H1 (cell line): ENCODE measurements at regions not wholly inside any gene's neighbourhood (a gene's known extent, or its start where the extent isn't known, plus 50 kb on each side); places are given as distances from the start of the nearest gene placed in this dataset.

Source experiments
- CTCF ChIA-PET: fragments of 300-600 bp; sonication (Branson Sonifier 250); formaldehyde crosslinking; loops from one replicate; lab custom pipeline; 2021; ENCODE audit not compliant: partially characterized antibody; lab: Charles Lee
- POLR2A ChIA-PET: fragments of 300-600 bp; sonication (Branson Sonifier 250); formaldehyde crosslinking; loops from one replicate; lab custom pipeline; 2021; ENCODE audit warnings: inconsistent platforms; ENCODE audit not compliant: partially characterized antibody; lab: Charles Lee
- DNase-seq, 2 experiments: peaks; one replicate each; pipeline versions ENCODE4 v3.0.0 to v3.0.0-alpha.2; 2010 to 2022; ENCODE audit warnings: low spot score in 2 of 2, low read depth in 1 of 2, mixed read lengths in 1 of 2
- FAIRE-seq: peaks from 2 replicates; lab custom pipeline; 2011; peaks lifted over from hg19 to GRCh38; lab: Jason Lieb, UNC
- H2AFZ ChIP-seq: 2 replicates; pipeline ENCODE4 v1.8.1; 2012; ENCODE audit warnings: low read length, inconsistent platforms
- H2AK5ac ChIP-seq: 2 replicates; pipeline ENCODE4 v1.6.1; 2013; ENCODE audit warnings: low read depth, low read length
- H2BK120ac ChIP-seq: replicated peaks from 2 replicates; pipeline ENCODE3; 2013; ENCODE audit warnings: low read depth, low read length, inconsistent platforms
- H2BK12ac ChIP-seq: 2 replicates; pipeline ENCODE4 v1.6.1; 2013; ENCODE audit warnings: low read depth, low read length
- H2BK15ac ChIP-seq: 2 replicates; pipeline ENCODE4 v1.6.1; 2013; ENCODE audit warnings: low read length
- H2BK20ac ChIP-seq: 2 replicates; pipeline ENCODE4 v1.6.1; 2013; ENCODE audit warnings: low read length
- H2BK5ac ChIP-seq: 2 replicates; pipeline ENCODE4 v1.6.1; 2013; ENCODE audit warnings: low read depth, low read length
- H3K14ac ChIP-seq: 2 replicates; pipeline ENCODE4 v1.6.1; 2013; ENCODE audit warnings: inconsistent platforms; ENCODE audit not compliant: insufficient read length
- H3K18ac ChIP-seq: 2 replicates; pipeline ENCODE4 v1.6.1; 2013; ENCODE audit warnings: low read length; ENCODE audit errors: extremely low read depth
- H3K23ac ChIP-seq: 2 replicates; pipeline ENCODE4 v1.6.1; 2013; ENCODE audit warnings: inconsistent platforms; ENCODE audit not compliant: insufficient read length
- H3K23me2 ChIP-seq: 2 replicates; pipeline ENCODE4 v1.6.1; 2013; ENCODE audit warnings: low read depth, low read length
- H3K27ac ChIP-seq: 2 replicates; pipeline ENCODE4 v1.6.1; 2011; ENCODE audit warnings: low read depth, low read length, inconsistent platforms
- H3K27me3 ChIP-seq, 4 experiments: replicated peaks in 1 of 4; 1 replicate in 1 of 4; 2 replicates in 3 of 4; pipeline versions ENCODE4 v1.6.1 to v1.8.1; 2011 to 2013; ENCODE audit warnings: low read length in 3 of 4, mild to moderate bottlenecking in 3 of 4, inconsistent platforms in 2 of 4, mixed read lengths in 2 of 4, moderate library complexity in 1 of 4; ENCODE audit not compliant: control insufficient read depth in 3 of 4, insufficient read depth in 3 of 4; ENCODE audit errors: extremely low read depth in 1 of 4
- H3K36me3 ChIP-seq, 4 experiments: 2 replicates each; pipeline versions ENCODE4 v1.6.1 to v1.8.1; 2011 to 2013; ENCODE audit warnings: mild to moderate bottlenecking in 4 of 4, low read length in 3 of 4, moderate library complexity in 2 of 4, control low read depth in 1 of 4, inconsistent platforms in 1 of 4; ENCODE audit not compliant: insufficient read depth in 4 of 4, control insufficient read depth in 2 of 4
- H3K4ac ChIP-seq: replicated peaks from 2 replicates; pipeline ENCODE3; 2013; ENCODE audit warnings: low read length, low read depth, mixed read lengths, inconsistent platforms; ENCODE audit not compliant: insufficient read length
- H3K4me1 ChIP-seq, 4 experiments: replicated peaks in 1 of 4; 1 replicate in 1 of 4; 2 replicates in 3 of 4; pipeline versions ENCODE4 v1.6.1 to v1.8.1; 2011 to 2013; ENCODE audit warnings: low read length in 3 of 4, inconsistent platforms in 2 of 4, mixed read lengths in 1 of 4; ENCODE audit not compliant: insufficient read depth in 4 of 4, control insufficient read depth in 3 of 4
- H3K4me2 ChIP-seq, 2 experiments: 2 replicates each; pipeline versions ENCODE4 v1.6.1 to v1.8.1; 2011 to 2013; ENCODE audit warnings: low read depth in 2 of 2, low read length in 2 of 2, control low read depth in 1 of 2, inconsistent platforms in 1 of 2, mild to moderate bottlenecking in 1 of 2; ENCODE audit not compliant: insufficient read depth in 1 of 2
- H3K4me3 ChIP-seq, 4 experiments: fragments of 200-600, 300-600 bp in 1 of 4; sonication (generic), shearing (Covaris generic), sonication (Bioruptor Twin) in 1 of 4; 2 replicates each; pipeline versions ENCODE4 v1.5.1 to v1.8.1; 2011 to 2016; ENCODE audit warnings: low read length in 4 of 4, low read depth in 3 of 4, control low read depth in 2 of 4, inconsistent platforms in 2 of 4, mild to moderate bottlenecking in 2 of 4, mixed read lengths in 1 of 4, moderate library complexity in 1 of 4; ENCODE audit not compliant: insufficient read depth in 2 of 4; ENCODE audit errors: extremely low read depth in 1 of 4
- H3K56ac ChIP-seq: replicated peaks from 2 replicates; pipeline ENCODE3; 2013; ENCODE audit warnings: low read depth, mild to moderate bottlenecking, mixed read lengths, low read length, inconsistent platforms; ENCODE audit not compliant: insufficient read length
- H3K79me1 ChIP-seq: 2 replicates; pipeline ENCODE4 v1.6.1; 2013; ENCODE audit warnings: low read depth, low read length, control low read depth
- H3K79me2 ChIP-seq, 2 experiments: 2 replicates each; pipeline versions ENCODE4 v1.6.1 to v1.8.1; 2012 to 2013; ENCODE audit warnings: low read length in 2 of 2, mild to moderate bottlenecking in 2 of 2, inconsistent platforms in 1 of 2; ENCODE audit not compliant: insufficient read depth in 2 of 2, control insufficient read depth in 1 of 2
- H3K9ac ChIP-seq, 4 experiments: replicated peaks in 1 of 4; 1 replicate in 1 of 4; 2 replicates in 3 of 4; pipeline versions ENCODE4 v1.6.1 to v1.8.1; 2011 to 2013; ENCODE audit warnings: low read depth in 3 of 4, low read length in 3 of 4, control low read depth in 2 of 4, mild to moderate bottlenecking in 2 of 4, moderate library complexity in 2 of 4, inconsistent platforms in 1 of 4; ENCODE audit errors: extremely low read depth in 1 of 4
- H3K9me3 ChIP-seq, 2 experiments: 2 replicates each; pipeline versions ENCODE4 v1.6.1 to v1.8.1; 2012 to 2013; ENCODE audit warnings: mild to moderate bottlenecking in 2 of 2, moderate library complexity in 2 of 2, control low read depth in 1 of 2, inconsistent platforms in 1 of 2, low read depth in 1 of 2, low read length in 1 of 2, mixed read lengths in 1 of 2; ENCODE audit not compliant: insufficient read depth in 2 of 2
- H4K20me1 ChIP-seq, 2 experiments: replicated peaks in 1 of 2; 2 replicates each; pipeline versions ENCODE3 to v1.8.1; 2011 to 2013; ENCODE audit warnings: inconsistent platforms in 2 of 2, low read length in 2 of 2, mild to moderate bottlenecking in 1 of 2; ENCODE audit not compliant: insufficient read depth in 2 of 2, control insufficient read depth in 1 of 2
- H4K5ac ChIP-seq: 2 replicates; pipeline ENCODE4 v1.6.1; 2013; ENCODE audit warnings: low read length, low read depth, mixed read lengths, inconsistent platforms; ENCODE audit not compliant: insufficient read length
- H4K8ac ChIP-seq: 2 replicates; pipeline ENCODE4 v1.8.0; 2013; ENCODE audit warnings: mild to moderate bottlenecking, moderate library complexity, low read length, inconsistent platforms; ENCODE audit not compliant: insufficient read depth; ENCODE audit errors: extremely low read depth
- H4K91ac ChIP-seq: replicated peaks from 2 replicates; pipeline ENCODE3; 2013; ENCODE audit warnings: low read length, mixed read lengths, inconsistent platforms; ENCODE audit not compliant: insufficient read length
- ASH2L ChIP-seq: fragments of 200-600, 300-600 bp; sonication (generic); IDR thresholded peaks from one replicate; pipeline ENCODE4 v1.7.1; 2017; ENCODE audit warnings: low read length
- CHD1 ChIP-seq: IDR thresholded peaks from 2 replicates; pipeline ENCODE4 v1.6.1; 2012; ENCODE audit warnings: low read depth, low read length, improper control_type of control experiment
- CHD2 ChIP-seq: IDR thresholded peaks from 2 replicates; pipeline ENCODE4 v1.6.1; 2012; ENCODE audit warnings: low read length, improper control_type of control experiment
- GABPA ChIP-seq: IDR thresholded peaks from 2 replicates; pipeline ENCODE4 v1.6.1; 2011; ENCODE audit warnings: mild to moderate bottlenecking, low read length, moderate library complexity, borderline replicate concordance; ENCODE audit not compliant: insufficient read depth
- KDM1A ChIP-seq: fragments of 200-600, 300-600 bp; sonication (generic); IDR thresholded peaks from 2 replicates; pipeline ENCODE4 v1.7.1; 2016; ENCODE audit warnings: mild to moderate bottlenecking, low read length, borderline replicate concordance
- KDM5A ChIP-seq: fragments of 200-600 bp; IDR thresholded peaks from 2 replicates; pipeline ENCODE4 v1.7.1; 2012; ENCODE audit warnings: mild to moderate bottlenecking, low read length, inconsistent platforms, mixed read lengths
- RAD21 ChIP-seq, 2 experiments: IDR thresholded peaks in 1 of 2; conservative IDR thresholded peaks in 1 of 2; 2 replicates each; pipeline ENCODE4 v1.6.1; 2011; ENCODE audit warnings: low read depth in 2 of 2, low read length in 2 of 2, improper control_type of control experiment in 1 of 2, inconsistent platforms in 1 of 2, mild to moderate bottlenecking in 1 of 2, moderate library complexity in 1 of 2
- SIRT6 ChIP-seq: IDR thresholded peaks from one replicate; pipeline ENCODE4 v1.7.1; 2012; ENCODE audit warnings: low read length, inconsistent platforms
- SP1 ChIP-seq: IDR thresholded peaks from 2 replicates; pipeline ENCODE4 v1.6.1; 2011; ENCODE audit warnings: low read depth, low read length
- WGBS, 2 experiments: shearing (Covaris generic) in 1 of 2; methylation state at CpG; one replicate each; pipeline versions ENCODE4 v1.1.6 to v1.1.7; 2013 to 2015; ENCODE audit warnings: low lambda C conversion rate in 2 of 2, mixed read lengths in 2 of 2, inconsistent platforms in 1 of 2, low coverage in 1 of 2, missing lambda C conversion rate in 1 of 2; ENCODE audit not compliant: insufficient replicate concordance in 2 of 2, insufficient coverage in 1 of 2, insufficient read length in 1 of 2; ENCODE audit errors: extremely low coverage in 1 of 2, missing lambda C conversion rate in 1 of 2; 5-methylcytosine and 5-hydroxymethylcytosine counted together
- TF ChIP-seq, protein P1 (sequence below): IDR thresholded peaks from 2 replicates; pipeline ENCODE4 v1.6.1; 2011; ENCODE audit warnings: low read depth, mild to moderate bottlenecking, low read length; ENCODE audit not compliant: insufficient read depth

DNA sequence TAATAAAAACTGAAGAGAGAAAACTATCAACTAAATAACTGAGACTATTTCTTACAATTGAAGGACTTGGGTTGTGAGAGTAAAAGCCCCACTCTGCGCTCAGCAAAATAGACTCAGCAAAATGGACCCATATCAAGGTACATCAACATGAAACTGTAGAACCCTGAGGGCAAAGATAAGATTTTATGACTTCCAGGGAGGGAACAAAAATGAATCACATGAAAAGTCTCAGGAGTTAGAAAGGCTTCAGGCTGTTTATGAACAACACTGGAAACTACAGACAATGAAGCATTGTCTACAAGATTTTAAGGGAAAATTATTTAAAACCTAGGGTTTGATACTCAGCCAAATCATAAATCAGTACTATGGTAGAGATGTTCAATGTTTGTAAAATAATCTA lies 434.3 kb downstream of the PTPRC start:
- Histone ChIP-seq H2BK120ac (no peak overlapping the region), H4K5ac (no peak overlapping the region), H3K9me3 (no peaks in the 10 kb centered on the region), H3K9ac (no peak overlapping the region), H2BK5ac (no peak overlapping the region), H2BK20ac (no peak overlapping the region), H3K14ac (no peak overlapping the region), H2AFZ (no peak overlapping the region), H3K4ac (no peak overlapping the region), H4K20me1 (no peaks in the 10 kb centered on the region), H3K4me3 (no peak overlapping the region), H3K36me3 (no peaks in the 10 kb centered on the region), H2BK12ac (no peak overlapping the region), H3K4me1 (no peaks in the 10 kb centered on the region), H3K79me1 (no peaks in the 10 kb centered on the region; the same call in 1 of the 2 replicates), H2AK5ac (no peak overlapping the region)
- no peak for FAIRE-seq
- CTCF ChIA-PET: no interaction called here
- TF ChIP-seq, protein P1, sequence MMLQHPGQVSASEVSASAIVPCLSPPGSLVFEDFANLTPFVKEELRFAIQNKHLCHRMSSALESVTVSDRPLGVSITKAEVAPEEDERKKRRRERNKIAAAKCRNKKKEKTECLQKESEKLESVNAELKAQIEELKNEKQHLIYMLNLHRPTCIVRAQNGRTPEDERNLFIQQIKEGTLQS: no peak
- TF ChIP-seq SIRT6: no peak
- TF ChIP-seq CHD1: no peak
- no peak for TF ChIP-seq CHD2
- TF ChIP-seq GABPA: no peak
- no peak for TF ChIP-seq SP1
- no peak for TF ChIP-seq ASH2L
- no peak for TF ChIP-seq RAD21 (IDR thresholded peaks at IDR 0.05 in 1 of 2, conservative IDR thresholded peaks at IDR 0.05 in 1 of 2; ENCODE audit: low read depth in 2 of 2, low read length in 2 of 2)
- no peak for TF ChIP-seq KDM1A
- no peak for TF ChIP-seq KDM5A
- TF ChIP-seq, all 59 proteins: peak for 0
- Histone ChIP-seq H3K23ac (no peak overlapping the region), H4K91ac (no peak overlapping the region), H3K23me2 (no peaks in the 10 kb centered on the region; the same call in 1 of the 2 replicates), H3K56ac (no peak overlapping the region), H3K18ac (no peak overlapping the region), H3K4me2 (no peak overlapping the region), H3K79me2 (no peaks in the 10 kb centered on the region), H2BK15ac (no peak overlapping the region), H4K8ac (no peak overlapping the region), H3K27me3 (no peaks in the 10 kb centered on the region), H3K27ac (no peak overlapping the region)
- DNase-seq: no peak
- POLR2A ChIA-PET: no interaction called here
- 73% methylated on average over 1 of the region's 1 CpG; no CpG with 5 or more reads in 1 of the 2 experiments for WGBS, 2 experiments
